Mammary epithelial cell (primary cell): ENCODE measurements at regions not wholly inside any gene's neighbourhood (a gene's known extent, or its start where the extent isn't known, plus 50 kb on each side); places are given as distances from the start of the nearest gene placed in this dataset.

ENCODE experiments used
- CTCF ChIP-seq, 2 donors: IDR thresholded peaks in 1 of 2; conservative IDR thresholded peaks in 1 of 2; 2 replicates each; pipeline ENCODE4 v1.5.1; 2011 to 2012; ENCODE audit warnings: inconsistent platforms in 2 of 2, low read length in 2 of 2, mild to moderate bottlenecking in 2 of 2, control low read depth in 1 of 2, low read depth in 1 of 2; ENCODE audit not compliant: insufficient read depth in 1 of 2; ENCODE audit errors: extremely low read depth in 1 of 2
- EZH2 ChIP-seq: IDR thresholded peaks from 2 replicates; pipeline ENCODE4 v1.6.1; 2012; ENCODE audit warnings: low read length, inconsistent platforms, borderline replicate concordance

GRCh38 chr10:44566786-44567185 lies 181.9 kb upstream of the CXCL12 start:
- TF ChIP-seq CTCF (conservative IDR thresholded peaks at IDR 0.05 in 1 of 2, IDR thresholded peaks at IDR 0.05 in 1 of 2; ENCODE audit: extremely low read depth in 1 of 2, insufficient read depth in 1 of 2, low read depth in 1 of 2, low read length in 2 of 2) (no peak), EZH2 (no peak)
